CD4-positive, alpha-beta memory T cell (primary cell): ENCODE measurements at regions not wholly inside any gene's neighbourhood (a gene's known extent, or its start where the extent isn't known, plus 50 kb on each side); places are given as distances from the start of the nearest gene placed in this dataset.

ENCODE experiments used
- CTCF ChIA-PET: fragments of 350-600 bp; sonication (Branson Sonifier 250); formaldehyde crosslinking; loops from one replicate; lab custom pipeline; 2021; ENCODE audit warnings: inconsistent platforms; ENCODE audit not compliant: partially characterized antibody; lab: Charles Lee
- POLR2A ChIA-PET: fragments of 350-600 bp; sonication (Branson Sonifier 250); formaldehyde crosslinking; loops from one replicate; lab custom pipeline; 2021; ENCODE audit not compliant: partially characterized antibody; lab: Charles Lee
- DNase-seq, 5 donors: peaks; one replicate each; pipeline versions ENCODE4 v3.0.0 to v3.0.0-alpha.2; 2020 to 2022; ENCODE audit warnings: mixed read lengths in 1 of 5
- H3K27ac ChIP-seq: one replicate; pipeline ENCODE4 v1.7.0; 2013; ENCODE audit warnings: low read depth, low read length
- H3K27me3 ChIP-seq: 2 replicates; pipeline ENCODE4 v1.7.0; 2013; ENCODE audit warnings: mild to moderate bottlenecking, low read length, moderate library complexity; ENCODE audit not compliant: insufficient read depth
- H3K36me3 ChIP-seq: 2 replicates; pipeline ENCODE4 v1.7.0; 2013; ENCODE audit warnings: mild to moderate bottlenecking, low read length, moderate library complexity; ENCODE audit not compliant: insufficient read depth
- H3K4me1 ChIP-seq: 2 replicates; pipeline ENCODE4 v1.7.0; 2013; ENCODE audit warnings: mild to moderate bottlenecking, low read length, moderate library complexity; ENCODE audit not compliant: insufficient read depth
- H3K4me3 ChIP-seq, 2 donors: one replicate each; pipeline ENCODE4 v1.7.0; 2013; ENCODE audit warnings: low read length in 2 of 2, mild to moderate bottlenecking in 1 of 2
- H3K9me3 ChIP-seq, 2 donors: one replicate each; pipeline ENCODE4 v1.7.0; 2013; ENCODE audit warnings: low read length in 2 of 2, control low read depth in 1 of 2; ENCODE audit not compliant: control insufficient read depth in 1 of 2
- H3K27ac Mint-ChIP-seq, 7 donors: one replicate each; pipeline ENCODE4 v1.8.0; 2020 to 2021; ENCODE audit warnings: mixed read lengths in 7 of 7, mild to moderate bottlenecking in 6 of 7, inconsistent platforms in 3 of 7, moderate library complexity in 3 of 7
- H3K27me3 Mint-ChIP-seq, 2 donors: one replicate each; pipeline ENCODE4 v1.8.0; 2020 to 2021; ENCODE audit warnings: mixed read lengths in 2 of 2
- H3K36me3 Mint-ChIP-seq, 2 donors: one replicate each; pipeline ENCODE4 v1.8.0; 2020 to 2021; ENCODE audit warnings: mixed read lengths in 2 of 2, inconsistent platforms in 1 of 2, mild to moderate bottlenecking in 1 of 2
- H3K4me1 Mint-ChIP-seq, 4 donors: one replicate each; pipeline ENCODE4 v1.8.0; 2020 to 2021; ENCODE audit warnings: mixed read lengths in 4 of 4, mild to moderate bottlenecking in 1 of 4
- H3K4me3 Mint-ChIP-seq, 8 donors: one replicate each; pipeline ENCODE4 v1.8.0; 2020 to 2021; ENCODE audit warnings: mixed read lengths in 8 of 8, mild to moderate bottlenecking in 7 of 8, moderate library complexity in 6 of 8, inconsistent platforms in 3 of 8
- H3K9me3 Mint-ChIP-seq, 8 donors: one replicate each; pipeline ENCODE4 v1.8.0; 2020 to 2021; ENCODE audit warnings: mixed read lengths in 8 of 8, mild to moderate bottlenecking in 5 of 8, inconsistent platforms in 3 of 8, moderate library complexity in 1 of 8
- intact Hi-C: fragments of 100-400 bp; cut with micrococcal nuclease; formaldehyde crosslinking; loops from one replicate; pipeline ENCODE4 v1.15.1; 2023

DNA sequence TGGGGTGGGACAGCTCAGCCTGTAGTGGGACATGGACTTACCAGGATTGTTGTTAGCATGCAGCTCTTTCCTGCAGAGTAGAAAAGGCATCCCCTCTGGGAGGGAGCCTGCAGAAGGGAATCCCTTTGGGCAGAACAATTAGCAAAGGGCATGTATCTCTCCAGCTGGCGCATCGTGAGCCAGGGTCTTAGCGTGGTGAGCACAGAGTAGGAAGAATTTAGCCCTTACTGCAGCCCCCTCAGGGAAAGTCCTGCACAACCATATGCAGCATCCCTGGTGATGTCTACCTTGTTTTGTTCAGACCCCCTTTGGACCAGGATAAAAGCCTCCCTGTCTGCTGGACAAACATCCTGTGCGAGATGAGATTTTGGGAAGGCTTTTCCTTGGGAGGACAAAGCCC, 292.1 kb downstream of the SLC4A3 start:
- no peaks in the 10 kb centered on the region for H3K36me3 ChIP-seq
- H3K4me3 ChIP-seq = no peak overlapping the region
- ChIA-PET CTCF (no interaction called here), POLR2A (no interaction called here)
- no peaks in the 10 kb centered on the region for H3K4me1 ChIP-seq
- H3K4me3 Mint-ChIP-seq = no peak overlapping the region
- H3K9me3 ChIP-seq = no peaks in the 10 kb centered on the region
- no peak overlapping the region for H3K27ac Mint-ChIP-seq
- H3K4me1 Mint-ChIP-seq = no peaks in the 10 kb centered on the region
- H3K9me3 Mint-ChIP-seq = peaks cover 0 to 2% (median 0%) of the 10 kb centered on the region in 8 donors
- no peak overlapping the region for H3K27ac ChIP-seq
- no peak for DNase-seq
- H3K27me3 Mint-ChIP-seq = peaks cover 0 to 2% of the 10 kb centered on the region in 2 donors
- no peaks in the 10 kb centered on the region for H3K36me3 Mint-ChIP-seq
- no peaks in the 10 kb centered on the region for H3K27me3 ChIP-seq
- intact Hi-C loops = no loop called here

DNA sequence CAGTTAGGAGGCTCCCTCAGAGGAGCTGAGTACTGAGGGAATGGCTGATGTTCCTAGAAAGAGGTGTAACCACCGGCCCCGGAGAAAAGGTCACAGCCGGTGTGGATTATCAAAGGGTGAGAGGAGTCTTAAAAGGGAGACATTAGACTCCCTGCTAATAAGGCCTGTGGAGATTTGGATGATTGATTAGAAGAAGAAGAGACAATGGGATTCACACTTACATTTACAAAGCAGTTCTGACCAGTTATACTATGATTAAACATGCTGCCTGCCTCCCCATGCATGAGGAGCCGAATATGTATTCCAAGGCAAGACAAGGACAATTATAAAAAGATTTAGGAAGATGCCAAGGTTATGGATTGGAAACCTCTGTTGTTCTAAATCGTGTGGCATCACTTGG, 302.4 kb downstream of the SLC4A3 start:
- Histone ChIP-seq H3K4me3 (no peak overlapping the region), H3K4me1 (no peaks in the 10 kb centered on the region), H3K9me3 (no peaks in the 10 kb centered on the region), H3K27ac (no peak overlapping the region), H3K27me3 (no peaks in the 10 kb centered on the region), H3K36me3 (no peaks in the 10 kb centered on the region)
- intact Hi-C loops = no loop called here
- ChIA-PET CTCF (no interaction called here), POLR2A (no interaction called here)
- Mint-ChIP-seq H3K27ac (no peak overlapping the region), H3K9me3 (peaks cover 0 to 5% (median 0%) of the 10 kb centered on the region in 8 donors), H3K27me3 (peaks cover 2 to 3% of the 10 kb centered on the region in 2 donors), H3K4me3 (no peak overlapping the region), H3K36me3 (no peaks in the 10 kb centered on the region), H3K4me1 (no peaks in the 10 kb centered on the region)
- no peak for DNase-seq

DNA sequence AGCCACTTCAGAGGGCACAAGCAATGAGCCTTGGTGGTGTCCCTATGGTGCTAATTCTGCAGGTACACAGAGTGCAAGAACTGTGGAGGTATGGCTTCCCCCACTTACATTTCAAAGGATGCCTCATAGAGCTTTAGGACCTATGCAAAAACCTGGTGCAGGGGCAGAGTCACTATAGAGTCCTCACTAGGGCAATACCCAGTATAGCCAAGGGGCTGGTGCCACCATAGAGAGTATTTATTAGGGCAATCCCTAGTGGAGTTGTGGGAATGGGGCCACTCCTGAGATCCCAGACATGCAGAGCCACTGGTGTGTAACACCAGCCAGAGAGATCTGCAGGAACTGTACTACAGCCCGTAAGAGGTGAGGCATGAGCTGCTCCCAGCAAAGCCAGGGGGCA, 312.2 kb downstream of the SLC4A3 start:
- Histone ChIP-seq H3K4me1 (no peaks in the 10 kb centered on the region), H3K4me3 (no peak overlapping the region), H3K9me3 (no peaks in the 10 kb centered on the region), H3K27me3 (no peaks in the 10 kb centered on the region), H3K27ac (no peak overlapping the region), H3K36me3 (no peaks in the 10 kb centered on the region)
- ChIA-PET POLR2A (no interaction called here), CTCF (no interaction called here)
- no peak overlapping the region for H3K27ac Mint-ChIP-seq
- peaks cover 0 to 5% (median 2%) of the 10 kb centered on the region in 8 donors for H3K9me3 Mint-ChIP-seq
- H3K4me1 Mint-ChIP-seq = no peaks in the 10 kb centered on the region
- H3K27me3 Mint-ChIP-seq = no peaks in the 10 kb centered on the region
- DNase-seq = no peak
- peak overlapping the region in 1 of 8 donors; percentile 22 for H3K4me3 Mint-ChIP-seq
- intact Hi-C loops = no loop called here
- no peaks in the 10 kb centered on the region for H3K36me3 Mint-ChIP-seq

DNA sequence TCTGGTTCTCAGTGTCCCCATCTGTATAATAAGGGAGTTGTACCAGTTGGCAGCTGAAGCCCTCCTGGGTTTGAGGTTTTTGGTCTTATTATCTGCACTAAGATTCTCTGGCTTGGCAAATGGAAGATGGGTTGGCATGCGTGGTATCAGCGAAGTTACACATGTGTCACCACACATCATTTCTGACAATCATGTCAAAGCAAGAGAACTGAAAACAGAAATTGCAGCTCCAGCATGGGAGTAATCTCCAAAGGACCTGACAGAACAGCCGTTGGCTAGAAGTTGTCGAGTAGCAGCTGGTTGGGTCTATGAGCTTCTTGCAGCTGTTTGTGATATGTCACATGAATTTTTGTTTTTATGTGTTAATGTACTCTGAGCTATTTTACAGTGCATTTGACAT, 317.4 kb downstream of the SLC4A3 start:
- Mint-ChIP-seq H3K4me1 (no peaks in the 10 kb centered on the region), H3K4me3 (no peak overlapping the region), H3K36me3 (no peaks in the 10 kb centered on the region), H3K27me3 (peaks cover 1 to 8% of the 10 kb centered on the region in 2 donors), H3K9me3 (peaks cover 0 to 4% (median 0%) of the 10 kb centered on the region in 8 donors), H3K27ac (no peak overlapping the region)
- H3K27me3 ChIP-seq = no peaks in the 10 kb centered on the region
- CTCF ChIA-PET = no interaction called here
- H3K36me3 ChIP-seq = no peaks in the 10 kb centered on the region
- intact Hi-C loops = no loop called here
- DNase-seq = no peak
- H3K4me1 ChIP-seq = no peaks in the 10 kb centered on the region
- no peaks in the 10 kb centered on the region for H3K9me3 ChIP-seq
- no peak overlapping the region for H3K27ac ChIP-seq
- H3K4me3 ChIP-seq = no peak overlapping the region
- POLR2A ChIA-PET = no interaction called here

DNA sequence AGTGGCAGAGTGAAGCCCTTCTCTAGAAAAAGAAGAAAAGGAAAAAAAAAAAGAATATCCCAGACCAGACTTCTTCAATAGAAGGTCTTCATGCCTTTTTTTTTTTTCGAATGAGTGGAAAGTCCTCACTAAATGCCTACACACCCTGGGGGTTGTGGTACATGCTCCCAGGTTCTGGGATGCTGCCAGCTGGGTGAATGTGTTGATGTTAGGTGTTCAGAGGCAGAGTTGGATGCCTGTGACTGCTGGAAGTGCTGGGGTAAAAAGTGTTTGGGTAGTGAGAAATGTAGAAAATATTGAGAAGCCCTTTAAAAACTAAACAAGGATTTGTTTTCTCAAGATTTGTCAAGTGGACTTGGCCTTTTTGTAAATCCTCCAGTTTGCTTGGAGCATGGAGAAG, 318.6 kb downstream of the SLC4A3 start:
- Mint-ChIP-seq H3K27me3 (peaks cover 1 to 8% of the 10 kb centered on the region in 2 donors), H3K4me1 (no peaks in the 10 kb centered on the region), H3K9me3 (peaks cover 0 to 4% (median 0%) of the 10 kb centered on the region in 8 donors), H3K4me3 (no peak overlapping the region), H3K27ac (no peak overlapping the region), H3K36me3 (no peaks in the 10 kb centered on the region)
- H3K36me3 ChIP-seq = no peaks in the 10 kb centered on the region
- no peaks in the 10 kb centered on the region for H3K4me1 ChIP-seq
- no peak overlapping the region for H3K4me3 ChIP-seq
- intact Hi-C loops = no loop called here
- no peaks in the 10 kb centered on the region for H3K27me3 ChIP-seq
- DNase-seq = no peak
- CTCF ChIA-PET = no interaction called here
- H3K27ac ChIP-seq = no peak overlapping the region
- no peaks in the 10 kb centered on the region for H3K9me3 ChIP-seq
- POLR2A ChIA-PET = no interaction called here

DNA sequence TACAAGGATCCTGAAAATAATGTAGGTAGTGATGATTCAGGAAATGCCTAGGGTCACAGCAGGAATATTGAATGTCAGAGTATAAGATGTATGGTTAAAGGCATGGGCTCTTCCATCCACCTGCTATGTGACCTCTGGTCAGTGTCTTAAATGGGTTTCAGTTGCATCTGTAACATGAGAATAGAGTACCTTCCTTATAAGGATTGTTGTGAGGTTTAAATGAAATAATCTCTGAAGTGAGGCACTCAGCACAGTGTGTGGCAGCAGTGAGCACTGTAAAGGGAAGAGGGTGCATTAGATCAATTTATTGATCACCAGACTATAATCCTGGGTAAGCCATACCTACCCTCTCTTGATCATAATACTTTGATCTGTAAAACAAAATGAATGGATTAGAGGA, 319.1 kb downstream of the SLC4A3 start:
- Mint-ChIP-seq H3K9me3 (peaks cover 0 to 4% (median 0%) of the 10 kb centered on the region in 8 donors), H3K4me1 (no peaks in the 10 kb centered on the region), H3K27ac (no peak overlapping the region), H3K27me3 (peaks cover 1 to 8% of the 10 kb centered on the region in 2 donors), H3K36me3 (no peaks in the 10 kb centered on the region), H3K4me3 (no peak overlapping the region)
- Histone ChIP-seq H3K4me3 (no peak overlapping the region), H3K36me3 (no peaks in the 10 kb centered on the region), H3K27me3 (no peaks in the 10 kb centered on the region), H3K4me1 (no peaks in the 10 kb centered on the region), H3K9me3 (no peaks in the 10 kb centered on the region), H3K27ac (no peak overlapping the region)
- intact Hi-C loops = no loop called here
- CTCF ChIA-PET = no interaction called here
- POLR2A ChIA-PET = no interaction called here
- no peak for DNase-seq

DNA sequence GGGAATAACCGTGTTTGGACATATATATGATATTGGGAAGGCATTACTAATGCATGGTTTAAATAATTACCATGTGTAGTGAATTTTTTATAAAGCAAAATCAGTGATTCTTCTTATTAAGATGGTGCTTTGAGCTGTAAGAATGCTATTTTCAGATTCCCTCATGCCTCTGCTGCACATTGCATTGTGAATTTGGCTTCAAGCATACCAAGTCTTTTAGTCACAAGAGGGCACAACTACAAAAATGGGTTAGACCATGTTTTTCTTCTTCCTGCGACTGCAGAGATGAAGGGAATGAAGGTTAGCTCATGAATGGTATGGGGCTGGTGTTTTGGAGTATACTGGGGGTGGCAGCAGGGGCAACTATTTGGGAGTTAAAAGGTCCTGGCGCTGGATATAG, 320.1 kb downstream of the SLC4A3 start:
- CTCF ChIA-PET = no interaction called here
- Mint-ChIP-seq H3K27me3 (peaks cover 1 to 8% of the 10 kb centered on the region in 2 donors), H3K4me1 (no peaks in the 10 kb centered on the region), H3K36me3 (no peaks in the 10 kb centered on the region), H3K27ac (no peak overlapping the region), H3K4me3 (no peak overlapping the region), H3K9me3 (peaks cover 0 to 4% (median 0%) of the 10 kb centered on the region in 8 donors)
- Histone ChIP-seq H3K9me3 (no peaks in the 10 kb centered on the region), H3K27me3 (no peaks in the 10 kb centered on the region), H3K36me3 (no peaks in the 10 kb centered on the region), H3K4me3 (no peak overlapping the region), H3K27ac (no peak overlapping the region), H3K4me1 (no peaks in the 10 kb centered on the region)
- POLR2A ChIA-PET = no interaction called here
- DNase-seq = no peak
- intact Hi-C loops = no loop called here

DNA sequence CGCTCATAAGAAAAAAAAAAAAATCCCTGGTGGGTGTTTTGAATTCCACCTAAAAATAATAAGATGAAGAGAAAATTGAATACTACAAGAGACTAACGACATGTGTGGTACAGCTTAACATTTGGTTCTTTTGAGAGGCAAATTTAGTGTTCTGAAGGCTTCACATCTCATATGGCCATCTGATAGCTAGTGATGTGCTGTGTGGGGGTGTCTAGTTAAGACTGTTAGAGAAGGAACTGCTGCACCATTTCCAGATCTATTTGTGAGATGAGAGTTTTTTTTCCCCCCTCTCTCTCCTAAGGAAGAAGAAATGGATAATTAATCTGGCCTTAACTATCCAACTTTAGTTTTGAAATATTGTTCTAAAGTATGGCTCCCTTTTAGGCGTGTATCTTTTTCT, 321.6 kb downstream of the SLC4A3 start:
- H3K27ac Mint-ChIP-seq = no peak overlapping the region
- no peaks in the 10 kb centered on the region for H3K36me3 Mint-ChIP-seq
- ChIA-PET POLR2A (no interaction called here), CTCF (no interaction called here)
- Histone ChIP-seq H3K4me3 (no peak overlapping the region), H3K27me3 (no peaks in the 10 kb centered on the region), H3K27ac (no peak overlapping the region), H3K4me1 (no peaks in the 10 kb centered on the region), H3K9me3 (no peaks in the 10 kb centered on the region), H3K36me3 (no peaks in the 10 kb centered on the region)
- no peaks in the 10 kb centered on the region for H3K4me1 Mint-ChIP-seq
- intact Hi-C loops = no loop called here
- DNase-seq = no peak
- no peak overlapping the region for H3K4me3 Mint-ChIP-seq
- peaks cover 0 to 6% (median under 1%) of the 10 kb centered on the region in 8 donors for H3K9me3 Mint-ChIP-seq
- H3K27me3 Mint-ChIP-seq = peaks cover 1 to 8% of the 10 kb centered on the region in 2 donors
